ENCODE measurements at regions not wholly inside any gene's neighbourhood (a gene's known extent, or its start where the extent isn't known, plus 50 kb on each side); places are given as distances from the start of the nearest gene placed in this dataset.
"Not testable (repeated sequence)": the region's sequence is repeated elsewhere in the genome, so short reads cannot be mapped to it uniquely, and the experiment has no call there.

DNA sequence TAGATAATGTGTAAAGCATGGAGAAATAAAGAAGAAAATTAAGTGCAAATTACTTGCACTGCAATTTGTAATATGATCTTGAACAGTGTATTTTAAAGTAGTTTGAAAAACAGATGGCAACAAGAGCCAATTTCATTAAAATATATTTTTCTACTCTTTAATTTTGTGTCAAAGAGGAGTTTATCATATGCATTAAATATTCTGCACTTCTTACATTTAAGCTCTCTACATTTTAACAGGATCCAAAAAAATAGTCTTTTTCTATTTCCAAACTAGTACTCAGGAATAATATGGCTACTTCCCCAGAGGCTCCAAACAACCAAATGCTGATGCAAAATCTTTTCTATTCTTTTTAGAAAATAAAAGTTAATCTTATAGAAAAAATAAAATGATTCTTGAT lies 1221.5 kb downstream of the FSCB start:
- H3K4me1 ChIP-seq, result no peaks in the 10 kb centered on the region
- H3K4me3 ChIP-seq, result no peak overlapping the region
- H3K27me3 ChIP-seq, result no peaks in the 10 kb centered on the region
- no peaks in the 10 kb centered on the region for H3K36me3 ChIP-seq
- H3K27ac ChIP-seq, result no peak overlapping the region
- H3K9ac ChIP-seq, result no peak overlapping the region
- H3K4me2 ChIP-seq, result no peak overlapping the region
- H4K20me1 ChIP-seq, result no peaks in the 10 kb centered on the region
- no peak for TF ChIP-seq Cebpa-rat (IDR thresholded peaks at IDR 0.05)
- H3K9me3 ChIP-seq (replicated peaks in 1 of 11), result no peaks in the 10 kb centered on the region

DNA sequence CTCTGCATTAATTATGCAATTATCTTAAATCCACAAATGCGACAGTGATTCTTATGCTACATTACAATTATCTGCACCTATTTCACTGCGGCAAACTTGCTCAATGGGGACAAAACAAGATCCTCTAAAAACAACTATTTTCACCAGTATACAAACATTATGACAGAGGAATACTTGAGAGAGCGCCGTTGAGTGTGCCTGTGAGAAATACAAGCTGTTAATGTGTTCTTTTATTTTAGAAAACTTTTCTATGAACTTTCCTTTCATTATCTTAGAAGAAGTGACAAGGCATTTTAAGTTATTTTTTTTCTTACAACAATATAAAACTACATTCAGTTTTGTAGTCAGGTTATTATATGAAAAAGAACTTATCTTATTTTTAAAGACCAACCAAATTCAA lies 1247.0 kb downstream of the FSCB start:
- no peak overlapping the region for H3K9ac ChIP-seq
- no peak overlapping the region for H3K27ac ChIP-seq
- H3K4me2 ChIP-seq, result no peak overlapping the region
- H3K4me1 ChIP-seq, result no peaks in the 10 kb centered on the region
- no peaks in the 10 kb centered on the region for H3K27me3 ChIP-seq
- no peak overlapping the region for H3K4me3 ChIP-seq
- TF ChIP-seq Cebpa-rat (IDR thresholded peaks at IDR 0.05), result no peak
- H4K20me1 ChIP-seq, result no peaks in the 10 kb centered on the region
- no peaks in the 10 kb centered on the region for H3K9me3 ChIP-seq (replicated peaks in 1 of 11)
- no peaks in the 10 kb centered on the region for H3K36me3 ChIP-seq

DNA sequence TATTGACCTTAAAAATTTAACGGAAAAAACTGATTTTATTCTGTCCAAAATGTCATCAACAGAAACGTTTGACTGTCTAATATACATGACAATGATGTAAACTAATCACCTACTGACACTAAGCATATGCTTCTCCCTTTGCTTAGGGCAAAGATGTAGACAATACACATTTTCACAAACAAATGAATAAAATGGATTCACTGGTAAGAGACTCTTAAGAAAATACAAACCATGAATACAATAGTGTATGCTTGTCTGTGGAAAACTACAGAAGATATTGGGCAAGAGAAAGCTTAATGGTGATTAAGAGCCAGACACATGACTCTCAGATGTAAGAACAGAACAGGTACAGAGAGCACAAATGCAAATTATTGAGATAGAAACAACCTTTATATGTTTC lies 1248.7 kb downstream of the FSCB start:
- H3K27me3 ChIP-seq, result no peaks in the 10 kb centered on the region
- H3K36me3 ChIP-seq, result no peaks in the 10 kb centered on the region
- no peak overlapping the region for H3K4me3 ChIP-seq
- H3K4me2 ChIP-seq, result no peak overlapping the region
- H4K20me1 ChIP-seq, result no peaks in the 10 kb centered on the region
- H3K4me1 ChIP-seq, result no peaks in the 10 kb centered on the region
- TF ChIP-seq Cebpa-rat (IDR thresholded peaks at IDR 0.05), result no peak
- H3K9me3 ChIP-seq (replicated peaks in 1 of 11), result no peaks in the 10 kb centered on the region
- H3K27ac ChIP-seq, result no peak overlapping the region
- H3K9ac ChIP-seq, result no peak overlapping the region

DNA sequence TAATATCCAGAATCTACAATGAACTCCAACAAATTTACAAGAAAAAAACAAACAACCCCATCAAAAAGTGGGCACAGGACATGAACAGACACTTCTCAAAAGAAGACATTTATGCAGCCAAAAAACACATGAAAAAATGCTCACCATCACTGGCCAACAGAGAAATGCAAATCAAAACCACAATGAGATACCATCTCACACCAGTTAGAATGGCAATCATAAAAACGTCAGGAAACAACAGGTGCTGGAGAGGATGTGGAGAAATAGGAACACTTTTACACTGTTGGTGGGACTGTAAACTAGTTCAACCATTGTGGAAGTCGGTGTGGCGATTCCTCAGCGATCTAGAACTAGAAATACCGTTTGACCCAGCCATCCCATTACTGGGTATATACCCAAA lies 1250.1 kb downstream of the FSCB start:
- H4K20me1 ChIP-seq; H3K27me3 ChIP-seq; H3K9me3 ChIP-seq (replicated peaks in 1 of 11); H3K9ac ChIP-seq; H3K4me2 ChIP-seq; H3K27ac ChIP-seq; H3K4me3 ChIP-seq; H3K36me3 ChIP-seq; H3K4me1 ChIP-seq: not testable (repeated sequence)

DNA sequence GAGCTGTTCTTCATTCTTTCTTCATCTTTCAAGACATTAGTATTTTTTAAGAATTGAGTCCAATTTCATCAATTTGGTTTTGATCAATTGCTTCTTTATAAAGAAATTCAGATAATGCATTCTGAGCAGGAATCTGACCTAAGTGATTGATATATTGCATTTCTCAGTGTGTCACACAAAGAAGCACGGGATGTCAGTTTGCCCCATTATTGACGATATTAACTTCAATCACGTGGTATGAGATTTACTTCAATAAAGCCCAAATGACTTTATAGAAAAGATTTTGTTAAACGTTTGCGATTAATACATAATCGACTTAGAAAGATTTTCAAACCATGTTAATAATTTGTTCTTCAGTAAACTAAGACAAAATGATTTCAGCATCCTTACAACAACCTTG lies 1254.2 kb downstream of the FSCB start:
- no peak overlapping the region for H3K27ac ChIP-seq
- no peak overlapping the region for H3K4me3 ChIP-seq
- H3K9me3 ChIP-seq (replicated peaks in 1 of 11), result no peaks in the 10 kb centered on the region
- no peaks in the 10 kb centered on the region for H4K20me1 ChIP-seq
- TF ChIP-seq Cebpa-rat (IDR thresholded peaks at IDR 0.05), result no peak
- H3K36me3 ChIP-seq, result no peaks in the 10 kb centered on the region
- no peak overlapping the region for H3K4me2 ChIP-seq
- H3K27me3 ChIP-seq, result no peaks in the 10 kb centered on the region
- no peak overlapping the region for H3K9ac ChIP-seq
- H3K4me1 ChIP-seq, result no peaks in the 10 kb centered on the region

DNA sequence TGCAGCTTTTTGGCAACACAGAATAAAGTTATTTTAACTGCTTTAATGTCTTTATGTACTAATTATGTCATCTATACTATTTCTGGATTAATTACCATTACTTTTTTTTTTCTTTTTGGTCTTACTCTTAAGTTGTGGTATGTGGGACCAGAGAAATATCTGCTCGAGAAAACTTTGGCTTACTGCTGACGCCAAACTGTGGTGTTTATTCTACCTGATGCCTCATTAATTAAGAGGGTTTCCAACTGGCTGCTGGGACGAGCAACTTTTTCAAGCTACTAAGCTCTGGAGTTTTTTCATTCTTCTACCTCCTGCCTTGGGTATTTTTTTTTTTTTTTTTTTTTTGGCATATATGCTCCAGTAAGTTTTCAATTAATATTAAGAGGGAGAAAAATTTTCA lies 1257.5 kb downstream of the FSCB start:
- no peak overlapping the region for H3K4me3 ChIP-seq
- no peaks in the 10 kb centered on the region for H4K20me1 ChIP-seq
- H3K4me2 ChIP-seq, result no peak overlapping the region

DNA sequence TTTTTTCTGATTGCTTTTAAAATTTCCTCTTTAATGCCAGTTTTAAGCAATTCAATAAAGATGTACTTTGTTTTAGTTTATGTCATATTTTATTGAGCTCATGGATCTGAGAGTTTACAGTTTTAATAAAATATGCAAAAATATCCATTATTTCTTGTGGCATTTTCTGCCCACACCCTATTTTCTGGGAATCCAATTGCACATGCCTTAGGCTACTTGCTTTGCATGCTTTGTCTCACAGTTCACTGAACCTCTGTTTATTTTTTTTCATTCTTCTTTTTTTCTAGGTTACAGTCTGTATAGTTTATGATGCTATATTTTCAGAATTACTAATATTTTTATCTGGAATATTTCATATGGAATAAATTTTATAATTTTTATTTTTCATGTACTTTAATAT lies 1258.0 kb downstream of the FSCB start:
- Histone ChIP-seq H3K9ac (no peak overlapping the region), H3K36me3 (no peaks in the 10 kb centered on the region), H3K27me3 (no peaks in the 10 kb centered on the region)

More for the DNA sequence above, 1257.5 kb downstream of the FSCB start:
- no peak overlapping the region for H3K27ac ChIP-seq
- H3K9me3 ChIP-seq (replicated peaks in 1 of 11), result peaks cover 0 to 6% (median 0%) of the 10 kb centered on the region in 11 experiments; a peak in 2 of 22 replicates
- no peaks in the 10 kb centered on the region for H3K4me1 ChIP-seq
- H3K9ac ChIP-seq, result no peak overlapping the region
- H3K27me3 ChIP-seq, result no peaks in the 10 kb centered on the region
- H3K36me3 ChIP-seq, result no peaks in the 10 kb centered on the region
- no peak for TF ChIP-seq Cebpa-rat (IDR thresholded peaks at IDR 0.05)

GRCh38 chr14:43247877-43248276 lies 1259.2 kb downstream of the FSCB start:
- Histone ChIP-seq H3K9me3 (replicated peaks in 1 of 11) (peaks cover 0 to 6% (median 0%) of the 10 kb centered on the region in 11 experiments; a peak in 2 of 22 replicates), H3K36me3 (no peaks in the 10 kb centered on the region), H3K27me3 (no peaks in the 10 kb centered on the region), H3K4me1 (no peaks in the 10 kb centered on the region), H3K27ac (no peak overlapping the region), H4K20me1 (no peaks in the 10 kb centered on the region), H3K9ac (no peak overlapping the region), H3K4me3 (no peak overlapping the region), H3K4me2 (no peak overlapping the region)
- TF ChIP-seq Cebpa-rat (IDR thresholded peaks at IDR 0.05), result no peak

More for the DNA sequence above, 1258.0 kb downstream of the FSCB start:
- Histone ChIP-seq H3K4me3 (no peak overlapping the region), H3K4me2 (no peak overlapping the region), H4K20me1 (no peaks in the 10 kb centered on the region), H3K9me3 (replicated peaks in 1 of 11) (peaks cover 0 to 6% (median 0%) of the 10 kb centered on the region in 11 experiments; a peak in 2 of 22 replicates), H3K4me1 (no peaks in the 10 kb centered on the region), H3K27ac (no peak overlapping the region)
- TF ChIP-seq Cebpa-rat (IDR thresholded peaks at IDR 0.05), result no peak

GRCh38 chr14:43244142-43244625 lies 1262.9 kb downstream of the FSCB start:
- Histone ChIP-seq H3K36me3 (no peaks in the 10 kb centered on the region), H3K9me3 (replicated peaks in 1 of 11) (peaks cover 0 to 6% (median 0%) of the 10 kb centered on the region in 11 experiments; a peak in 2 of 22 replicates), H3K4me2 (no peak overlapping the region), H3K4me3 (no peak overlapping the region), H3K27ac (no peak overlapping the region), H3K4me1 (no peaks in the 10 kb centered on the region), H4K20me1 (no peaks in the 10 kb centered on the region), H3K27me3 (no peaks in the 10 kb centered on the region), H3K9ac (no peak overlapping the region)
- no peak for TF ChIP-seq Cebpa-rat (IDR thresholded peaks at IDR 0.05)

DNA sequence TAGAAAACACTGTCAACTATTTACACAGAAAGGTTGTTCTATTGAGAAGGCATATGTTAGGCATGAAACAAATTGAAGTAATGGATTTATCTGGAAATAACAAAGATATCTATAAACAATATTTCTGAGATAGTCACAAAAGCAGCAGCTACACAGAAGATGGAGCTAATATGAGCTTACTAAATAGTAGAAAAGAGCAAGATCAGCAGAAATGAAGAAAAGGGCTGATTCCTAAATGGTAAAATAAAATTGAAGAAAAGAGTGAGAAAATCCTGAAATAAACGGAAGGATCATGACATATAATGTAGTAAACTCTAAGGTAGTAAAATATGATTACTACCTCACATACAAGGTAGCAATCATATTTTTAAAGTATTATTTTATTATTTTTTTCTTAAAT lies 1263.9 kb downstream of the FSCB start:
- Histone ChIP-seq H3K4me1 (no peaks in the 10 kb centered on the region), H3K36me3 (no peaks in the 10 kb centered on the region), H3K27me3 (no peaks in the 10 kb centered on the region), H4K20me1 (no peaks in the 10 kb centered on the region), H3K4me2 (no peak overlapping the region), H3K9ac (no peak overlapping the region), H3K4me3 (no peak overlapping the region), H3K27ac (no peak overlapping the region), H3K9me3 (replicated peaks in 1 of 11) (peaks cover 0 to 6% (median 0%) of the 10 kb centered on the region in 11 experiments; a peak in 2 of 22 replicates)
- TF ChIP-seq Cebpa-rat (IDR thresholded peaks at IDR 0.05), result no peak
